ENCODE measurements at regions not wholly inside any gene's neighbourhood (a gene's known extent, or its start where the extent isn't known, plus 50 kb on each side); places are given as distances from the start of the nearest gene placed in this dataset.

DNA sequence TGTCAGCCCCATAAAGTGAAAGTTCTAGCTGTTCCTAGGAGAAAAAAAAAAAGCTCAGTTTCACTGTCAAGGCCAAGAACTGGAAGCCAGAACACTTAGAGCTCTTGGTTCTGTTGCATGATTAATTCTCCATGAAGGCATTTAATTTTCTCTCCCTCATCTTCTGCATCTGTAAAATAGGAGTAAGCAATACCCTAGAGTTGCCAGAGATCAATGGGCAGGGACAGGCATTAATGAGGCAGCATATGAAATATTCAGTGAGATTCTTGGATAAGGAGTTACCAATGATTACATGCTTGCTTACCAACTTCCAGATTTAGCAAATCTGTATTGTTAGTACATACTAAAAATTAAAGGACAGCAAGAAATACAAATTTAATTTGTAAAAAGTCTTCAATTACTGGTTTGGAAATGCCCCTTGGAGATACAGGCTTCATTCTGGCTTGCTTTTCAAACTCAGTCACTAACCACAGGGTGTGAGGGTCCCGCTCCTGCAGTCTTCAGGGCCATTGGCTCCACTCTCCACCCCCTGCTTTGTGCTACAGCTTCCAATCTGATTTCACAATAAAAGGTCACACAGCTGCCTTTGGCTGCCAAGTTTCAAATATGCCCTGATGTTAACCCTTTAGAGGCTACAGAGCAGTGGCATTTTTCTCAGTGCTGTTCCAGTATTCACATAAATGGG lies 624.6 kb downstream of the BNC2 start:
- TF ChIP-seq CTCF (conservative IDR thresholded peaks at IDR 0.05; ENCODE audit: low read length) (no peak), EZH2phosphoT487 (IDR thresholded peaks at IDR 0.05; ENCODE audit: borderline replicate concordance, low read depth, low read length) (no peak)
